ENCODE measurements at regions not wholly inside any gene's neighbourhood (a gene's known extent, or its start where the extent isn't known, plus 50 kb on each side); places are given as distances from the start of the nearest gene placed in this dataset.

DNA sequence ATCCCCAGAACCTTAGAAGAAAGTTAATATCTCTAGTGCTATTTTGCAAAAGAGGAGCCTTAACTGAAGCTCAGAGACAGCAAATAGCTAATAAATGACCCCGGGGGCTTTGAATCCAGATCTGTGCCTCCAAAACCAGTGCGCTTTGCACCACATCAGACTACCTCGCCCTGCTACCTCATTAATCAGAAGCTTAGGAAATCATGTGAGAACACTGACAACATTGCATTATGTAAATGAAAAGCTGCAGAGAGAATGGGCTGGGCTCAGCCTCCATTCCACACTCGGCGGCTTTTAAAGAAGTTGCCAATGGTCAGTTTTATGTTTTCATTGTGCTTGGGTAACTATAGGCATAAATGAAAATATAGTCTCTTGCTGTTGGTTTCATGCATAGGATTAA lies 54.0 kb upstream of the STMND1 start:
- Mint-ChIP-seq H3K27ac (no peak overlapping the region), H3K4me1 (ENCODE audit: low read depth) (peaks cover 37% of the 10 kb centered on the region), H3K27me3 (ENCODE audit: insufficient read depth) (peaks cover 2% of the 10 kb centered on the region; the same call in 1 of the 2 replicates), H3K9me3 (peaks cover 6% of the 10 kb centered on the region; the same call in 1 of the 2 replicates), H3K36me3 (ENCODE audit: low read depth) (peaks cover 4% of the 10 kb centered on the region), H3K4me3 (no peak overlapping the region)
- TF ChIP-seq, protein P1, sequence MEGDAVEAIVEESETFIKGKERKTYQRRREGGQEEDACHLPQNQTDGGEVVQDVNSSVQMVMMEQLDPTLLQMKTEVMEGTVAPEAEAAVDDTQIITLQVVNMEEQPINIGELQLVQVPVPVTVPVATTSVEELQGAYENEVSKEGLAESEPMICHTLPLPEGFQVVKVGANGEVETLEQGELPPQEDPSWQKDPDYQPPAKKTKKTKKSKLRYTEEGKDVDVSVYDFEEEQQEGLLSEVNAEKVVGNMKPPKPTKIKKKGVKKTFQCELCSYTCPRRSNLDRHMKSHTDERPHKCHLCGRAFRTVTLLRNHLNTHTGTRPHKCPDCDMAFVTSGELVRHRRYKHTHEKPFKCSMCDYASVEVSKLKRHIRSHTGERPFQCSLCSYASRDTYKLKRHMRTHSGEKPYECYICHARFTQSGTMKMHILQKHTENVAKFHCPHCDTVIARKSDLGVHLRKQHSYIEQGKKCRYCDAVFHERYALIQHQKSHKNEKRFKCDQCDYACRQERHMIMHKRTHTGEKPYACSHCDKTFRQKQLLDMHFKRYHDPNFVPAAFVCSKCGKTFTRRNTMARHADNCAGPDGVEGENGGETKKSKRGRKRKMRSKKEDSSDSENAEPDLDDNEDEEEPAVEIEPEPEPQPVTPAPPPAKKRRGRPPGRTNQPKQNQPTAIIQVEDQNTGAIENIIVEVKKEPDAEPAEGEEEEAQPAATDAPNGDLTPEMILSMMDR (IDR thresholded peaks at IDR 0.05), result no peak
- no peak for DNase-seq

DNA sequence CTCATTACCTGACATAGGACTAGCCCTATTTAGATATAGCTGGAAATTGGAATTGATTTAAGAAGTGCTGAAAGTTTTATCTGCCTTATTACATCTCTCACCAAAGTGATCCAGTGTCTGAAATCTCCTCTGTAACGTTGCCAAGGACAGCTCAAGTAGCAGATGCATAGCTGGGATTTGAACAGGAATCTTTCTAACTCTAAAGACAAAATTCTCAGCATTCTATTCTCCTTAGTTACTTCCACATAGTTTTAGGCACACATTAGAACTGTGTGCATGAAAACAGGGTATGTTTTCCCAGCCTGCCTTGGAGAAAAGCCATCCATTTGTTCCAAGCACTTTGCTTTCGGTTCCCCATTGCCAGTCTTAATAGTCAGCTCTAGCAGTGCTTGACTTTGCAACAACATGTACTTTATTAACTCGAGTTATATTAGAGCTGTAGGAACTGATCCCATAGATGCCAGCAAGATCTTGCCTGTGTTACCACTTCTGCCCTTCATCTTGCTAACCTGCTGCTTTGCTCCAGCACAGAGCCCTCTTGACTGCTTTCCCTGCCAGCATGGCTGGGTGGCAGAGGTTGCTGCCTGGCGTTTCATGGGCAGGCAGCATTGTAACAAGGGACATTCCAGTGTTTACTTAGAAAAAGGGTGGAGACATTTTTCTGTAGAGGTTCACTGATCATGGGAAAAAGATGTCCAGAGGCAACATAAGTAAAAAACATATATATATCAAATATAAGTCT lies 56.1 kb upstream of the STMND1 start:
- peak overlapping the region; percentile 87 for H3K4me3 Mint-ChIP-seq
- H3K27me3 Mint-ChIP-seq (ENCODE audit: insufficient read depth), result peaks cover 2% of the 10 kb centered on the region; the same call in 1 of the 2 replicates
- peak overlapping the region; percentile 96 for H3K27ac Mint-ChIP-seq
- TF ChIP-seq, protein P1 (IDR thresholded peaks at IDR 0.05), result no peak
- H3K4me1 Mint-ChIP-seq (ENCODE audit: low read depth), result peaks cover 46% of the 10 kb centered on the region
- H3K36me3 Mint-ChIP-seq (ENCODE audit: low read depth), result peaks cover 4% of the 10 kb centered on the region
- DNase-seq, result peak; percentile 79
- peaks cover 6% of the 10 kb centered on the region; the same call in 1 of the 2 replicates for H3K9me3 Mint-ChIP-seq

DNA sequence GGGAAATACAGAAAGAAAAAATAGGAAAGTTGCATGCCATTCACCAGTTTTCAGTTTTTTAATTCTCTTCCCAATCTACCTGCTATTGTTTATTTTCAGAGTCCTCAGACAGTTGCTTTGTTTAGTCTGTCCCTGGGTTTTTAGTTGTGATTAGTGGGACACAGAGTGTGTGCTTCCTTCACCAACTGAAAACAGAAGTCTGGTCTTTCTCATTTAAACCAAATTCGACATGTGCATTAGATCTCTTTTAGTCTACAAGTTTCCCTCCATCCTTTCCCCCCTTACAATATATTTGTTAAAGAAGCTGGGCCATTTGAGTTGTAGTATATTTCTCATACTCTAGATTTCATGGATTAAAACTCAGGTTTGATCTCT lies 58.7 kb upstream of the STMND1 start:
- H3K4me3 Mint-ChIP-seq, result no peak overlapping the region
- peaks cover 59% of the 10 kb centered on the region for H3K4me1 Mint-ChIP-seq (ENCODE audit: low read depth)
- TF ChIP-seq, protein P1 (IDR thresholded peaks at IDR 0.05), result no peak
- peaks cover 4% of the 10 kb centered on the region for H3K36me3 Mint-ChIP-seq (ENCODE audit: low read depth)
- DNase-seq, result no peak
- H3K27ac Mint-ChIP-seq, result no peak overlapping the region
- peaks cover 2% of the 10 kb centered on the region; the same call in 1 of the 2 replicates for H3K27me3 Mint-ChIP-seq (ENCODE audit: insufficient read depth)
- peaks cover 6% of the 10 kb centered on the region; the same call in 1 of the 2 replicates for H3K9me3 Mint-ChIP-seq

DNA sequence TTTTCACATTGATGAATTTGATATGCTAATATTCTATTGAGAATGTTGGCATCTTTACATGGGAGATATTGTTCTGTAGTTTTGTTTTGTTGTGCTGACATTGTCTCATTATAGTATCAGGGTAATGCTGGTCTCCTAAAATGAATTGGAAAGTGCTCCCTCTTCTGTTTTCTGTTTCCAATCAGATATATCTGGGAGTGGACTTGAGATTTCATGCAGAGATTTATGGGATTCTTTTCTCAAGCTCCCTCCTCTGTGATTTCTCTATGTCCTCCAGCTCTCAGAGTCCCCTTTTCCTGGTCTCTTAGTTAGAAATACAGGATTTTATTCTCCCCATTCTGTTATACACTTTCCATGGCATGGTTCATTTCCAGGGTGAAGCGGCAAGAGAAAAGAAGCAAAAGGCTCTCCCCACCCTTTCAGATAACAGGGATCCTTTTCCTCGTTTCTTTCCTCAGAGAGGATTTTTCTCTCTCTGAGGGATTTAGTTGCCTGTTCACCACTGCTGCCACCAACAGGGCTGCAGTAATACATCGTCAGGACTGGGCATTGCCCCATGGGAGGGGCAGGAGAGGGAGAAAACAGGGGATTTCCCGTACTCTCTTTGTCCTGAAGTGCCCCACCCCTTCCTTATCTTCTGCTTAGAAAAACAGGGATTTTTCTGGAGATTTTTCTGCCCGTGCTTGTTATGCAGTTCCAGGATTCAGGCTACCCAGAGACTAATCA lies 59.3 kb upstream of the STMND1 start:
- Mint-ChIP-seq H3K4me1 (ENCODE audit: low read depth) (peaks cover 64% of the 10 kb centered on the region), H3K9me3 (peaks cover 6% of the 10 kb centered on the region; the same call in 1 of the 2 replicates), H3K36me3 (ENCODE audit: low read depth) (peaks cover 4% of the 10 kb centered on the region), H3K4me3 (peak overlapping the region; percentile 33; the same call in 1 of the 2 replicates), H3K27ac (peak overlapping the region; percentile 82), H3K27me3 (ENCODE audit: insufficient read depth) (peaks cover 2% of the 10 kb centered on the region; the same call in 1 of the 2 replicates)
- TF ChIP-seq, protein P1 (IDR thresholded peaks at IDR 0.05), result peak; percentile 53; the same call in 1 of the 2 replicates
- DNase-seq, result peak; percentile 54

DNA sequence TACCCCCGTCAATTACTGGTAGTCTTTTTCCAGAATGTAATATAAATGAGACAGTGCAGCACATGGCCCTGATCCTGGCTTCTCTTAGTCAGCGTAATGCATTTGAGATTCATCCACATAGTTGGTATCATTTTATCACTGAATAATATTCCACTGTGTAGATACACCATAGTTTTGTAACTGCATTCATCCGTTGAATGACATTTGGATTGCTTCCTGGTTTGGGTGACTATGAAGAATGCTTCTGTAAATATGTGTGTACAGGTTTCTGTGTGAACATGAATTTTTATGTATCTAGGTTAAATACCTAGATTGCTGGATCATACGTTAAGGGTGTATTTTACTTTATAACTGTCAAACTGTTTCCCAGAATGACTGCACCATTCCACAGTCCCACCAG lies 62.6 kb upstream of the STMND1 start:
- Mint-ChIP-seq H3K4me3 (no peak overlapping the region), H3K9me3 (peaks cover 2% of the 10 kb centered on the region; the same call in 1 of the 2 replicates), H3K4me1 (ENCODE audit: low read depth) (peaks cover 61% of the 10 kb centered on the region), H3K36me3 (ENCODE audit: low read depth) (peaks cover 2% of the 10 kb centered on the region), H3K27me3 (ENCODE audit: insufficient read depth) (peaks cover 2% of the 10 kb centered on the region; the same call in 1 of the 2 replicates), H3K27ac (no peak overlapping the region)
- TF ChIP-seq, protein P1 (IDR thresholded peaks at IDR 0.05), result no peak
- DNase-seq, result no peak
